ENCODE measurements at regions not wholly inside any gene's neighbourhood (a gene's known extent, or its start where the extent isn't known, plus 50 kb on each side); places are given as distances from the start of the nearest gene placed in this dataset.

DNA sequence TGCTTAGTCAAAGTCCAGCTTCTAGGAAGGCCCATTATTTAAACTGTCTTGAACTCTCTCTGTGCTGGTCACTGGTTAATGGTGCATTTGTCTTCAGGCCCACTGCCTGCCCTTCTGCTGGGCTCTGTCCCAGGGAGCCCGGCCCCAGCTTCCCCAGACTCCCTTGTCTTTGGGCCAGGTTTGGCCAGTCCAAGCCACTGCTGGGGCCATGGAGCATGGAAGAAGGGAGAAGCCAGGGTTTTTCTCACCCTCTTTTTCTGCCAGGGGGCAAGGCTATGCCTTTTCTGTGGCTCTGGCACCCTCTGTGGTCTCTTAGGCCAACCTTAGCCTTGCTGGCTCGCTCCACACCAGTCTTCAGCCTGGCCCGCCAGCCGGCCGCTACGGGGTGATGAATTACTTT, 390.0 kb upstream of the SULF2 start:
- no peak for DNase-seq (ENCODE audit: low read depth, low spot score)
- no peak overlapping the region for H3K4me3 ChIP-seq (ENCODE audit: low read depth, low read length)
- in situ Hi-C loops (cut with HindIII; ENCODE audit: low sequenced_read_pairs) = no loop called here
- TF ChIP-seq, protein P1, sequence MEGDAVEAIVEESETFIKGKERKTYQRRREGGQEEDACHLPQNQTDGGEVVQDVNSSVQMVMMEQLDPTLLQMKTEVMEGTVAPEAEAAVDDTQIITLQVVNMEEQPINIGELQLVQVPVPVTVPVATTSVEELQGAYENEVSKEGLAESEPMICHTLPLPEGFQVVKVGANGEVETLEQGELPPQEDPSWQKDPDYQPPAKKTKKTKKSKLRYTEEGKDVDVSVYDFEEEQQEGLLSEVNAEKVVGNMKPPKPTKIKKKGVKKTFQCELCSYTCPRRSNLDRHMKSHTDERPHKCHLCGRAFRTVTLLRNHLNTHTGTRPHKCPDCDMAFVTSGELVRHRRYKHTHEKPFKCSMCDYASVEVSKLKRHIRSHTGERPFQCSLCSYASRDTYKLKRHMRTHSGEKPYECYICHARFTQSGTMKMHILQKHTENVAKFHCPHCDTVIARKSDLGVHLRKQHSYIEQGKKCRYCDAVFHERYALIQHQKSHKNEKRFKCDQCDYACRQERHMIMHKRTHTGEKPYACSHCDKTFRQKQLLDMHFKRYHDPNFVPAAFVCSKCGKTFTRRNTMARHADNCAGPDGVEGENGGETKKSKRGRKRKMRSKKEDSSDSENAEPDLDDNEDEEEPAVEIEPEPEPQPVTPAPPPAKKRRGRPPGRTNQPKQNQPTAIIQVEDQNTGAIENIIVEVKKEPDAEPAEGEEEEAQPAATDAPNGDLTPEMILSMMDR (IDR thresholded peaks at IDR 0.05; ENCODE audit: low read depth, low read length) = no peak

DNA sequence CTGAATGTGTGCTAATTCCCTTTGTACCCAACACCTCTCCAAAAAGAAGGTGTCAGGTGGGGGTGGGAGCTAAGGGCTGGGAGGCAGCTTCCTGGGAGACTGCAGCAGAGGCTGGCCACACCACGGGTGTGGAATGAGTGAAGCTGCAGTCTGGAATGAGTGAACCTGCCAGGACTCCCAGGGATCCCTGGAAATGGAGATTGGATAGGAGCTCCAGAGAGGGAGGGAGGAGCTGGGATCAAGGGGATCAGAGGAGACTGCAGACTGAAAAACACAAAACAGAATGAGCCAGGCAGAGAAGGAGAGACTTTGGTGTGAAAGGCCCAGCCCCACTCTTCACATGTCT, 387.0 kb upstream of the SULF2 start:
- no peak for DNase-seq (ENCODE audit: low read depth, low spot score)
- in situ Hi-C loops (cut with HindIII; ENCODE audit: low sequenced_read_pairs) = no loop called here
- H3K4me3 ChIP-seq (ENCODE audit: low read depth, low read length) = no peak overlapping the region
- TF ChIP-seq, protein P1 (IDR thresholded peaks at IDR 0.05; ENCODE audit: low read depth, low read length) = no peak

DNA sequence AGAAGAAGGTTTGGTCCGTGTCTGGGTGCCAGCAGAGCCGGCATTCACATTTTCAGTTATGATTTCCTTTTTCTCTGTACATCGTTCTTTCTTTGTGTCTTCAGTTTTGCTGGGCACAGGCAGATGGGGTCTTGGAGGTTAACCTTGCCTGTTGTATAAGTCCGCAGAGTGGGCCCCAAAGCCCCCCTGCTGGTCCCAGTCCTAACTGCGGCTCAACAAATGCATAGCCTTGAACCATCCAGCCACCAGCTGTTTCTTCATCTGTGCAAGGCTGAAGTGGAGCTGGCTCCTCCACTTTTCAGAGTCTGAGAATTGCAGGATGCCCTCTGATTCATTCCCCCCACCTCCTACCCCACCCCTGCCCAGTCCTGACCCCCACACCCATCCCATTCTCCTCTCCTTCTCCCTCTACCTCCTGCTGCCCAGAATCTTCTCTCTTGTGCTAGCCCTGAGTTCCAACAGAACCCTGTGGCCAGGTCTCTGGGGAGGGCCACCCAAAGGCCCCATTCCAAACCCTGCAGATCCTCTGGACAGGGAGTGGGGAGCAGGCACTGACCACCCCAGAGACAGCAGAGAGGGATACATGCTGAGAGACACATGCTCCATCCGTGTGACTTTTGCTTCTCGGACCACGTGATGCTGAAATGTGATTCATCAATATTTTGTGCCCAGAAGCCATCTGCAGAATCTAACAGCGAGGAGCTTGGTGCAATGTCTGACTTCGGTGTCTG, 386.5 kb upstream of the SULF2 start:
- in situ Hi-C loops (cut with HindIII; ENCODE audit: low sequenced_read_pairs) = no loop called here
- DNase-seq (ENCODE audit: low read depth, low spot score) = no peak
- TF ChIP-seq, protein P1 (IDR thresholded peaks at IDR 0.05; ENCODE audit: low read depth, low read length) = no peak
- H3K4me3 ChIP-seq (ENCODE audit: low read depth, low read length) = no peak overlapping the region

DNA sequence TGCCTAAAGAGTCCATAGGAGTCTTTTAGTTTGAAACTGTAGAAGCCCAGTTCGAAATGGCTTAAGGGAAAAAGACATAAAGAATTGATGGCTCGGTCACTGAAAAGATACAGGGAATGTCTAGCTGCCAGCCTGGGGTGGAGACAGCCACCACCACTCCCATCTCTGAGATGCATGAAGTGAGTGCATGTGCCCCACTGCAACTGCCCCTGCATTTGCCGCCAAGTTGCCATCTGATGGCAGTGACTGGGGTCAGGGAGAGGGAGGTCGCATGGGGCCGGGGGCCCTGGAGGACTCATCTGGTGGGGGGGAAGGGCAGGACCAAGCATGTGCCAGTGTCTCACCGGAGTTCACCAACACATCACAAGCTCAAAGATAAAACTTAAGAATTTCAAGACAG, 385.8 kb upstream of the SULF2 start:
- TF ChIP-seq, protein P1 (IDR thresholded peaks at IDR 0.05; ENCODE audit: low read depth, low read length) = no peak
- in situ Hi-C loops (cut with HindIII; ENCODE audit: low sequenced_read_pairs) = no loop called here
- DNase-seq (ENCODE audit: low read depth, low spot score) = no peak
- H3K4me3 ChIP-seq (ENCODE audit: low read depth, low read length) = no peak overlapping the region

DNA sequence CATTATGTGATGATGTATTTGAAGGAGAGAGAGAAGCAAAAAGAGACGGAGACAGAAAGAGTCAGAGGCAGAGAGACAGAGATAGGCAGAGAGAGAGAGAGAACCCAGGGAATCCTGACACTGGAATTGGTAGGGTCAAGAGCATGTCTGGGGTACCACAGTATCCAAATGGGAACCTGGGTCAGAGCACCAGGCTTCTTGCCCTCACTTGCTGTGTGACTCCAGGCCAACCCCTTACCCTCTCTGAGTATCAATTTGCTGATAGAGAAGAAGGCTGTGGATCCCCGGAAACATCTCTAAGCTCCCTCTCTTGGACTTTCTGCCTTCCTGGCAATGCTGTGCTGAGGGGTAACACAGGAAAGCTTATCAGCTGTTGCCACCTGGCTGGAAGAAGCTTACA, 385.3 kb upstream of the SULF2 start:
- TF ChIP-seq, protein P1 (IDR thresholded peaks at IDR 0.05; ENCODE audit: low read depth, low read length) = no peak
- in situ Hi-C loops (cut with HindIII; ENCODE audit: low sequenced_read_pairs) = no loop called here
- no peak for DNase-seq (ENCODE audit: low read depth, low spot score)
- H3K4me3 ChIP-seq (ENCODE audit: low read depth, low read length) = no peak overlapping the region

DNA sequence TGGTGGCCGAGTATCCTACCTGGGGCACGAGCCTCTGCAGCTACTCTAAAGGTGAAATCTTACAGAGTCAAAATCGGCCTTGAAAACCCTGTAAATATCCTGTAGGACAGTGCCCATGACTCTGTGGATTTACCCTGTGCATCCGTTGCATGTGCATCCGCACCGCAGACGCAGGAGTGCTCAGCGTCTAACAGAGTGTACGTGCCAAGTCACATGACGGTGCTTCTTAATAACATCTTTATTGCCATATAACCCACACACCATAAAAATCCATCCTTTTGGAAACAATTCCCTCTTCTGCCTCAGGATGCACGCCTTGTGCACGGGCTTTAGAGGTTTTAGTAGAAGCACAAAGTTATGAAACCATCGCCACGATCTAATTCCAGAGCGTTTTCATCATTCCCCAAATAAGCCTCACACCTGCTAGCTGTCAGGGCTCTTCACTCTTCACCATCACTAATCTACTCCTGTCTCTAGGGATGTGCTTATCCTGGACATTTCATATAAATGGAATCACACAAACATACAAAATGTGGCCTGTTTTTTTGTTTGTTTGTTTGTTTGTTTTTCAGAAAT, 384.5 kb upstream of the SULF2 start:
- TF ChIP-seq, protein P1 (IDR thresholded peaks at IDR 0.05; ENCODE audit: low read depth, low read length) = no peak
- in situ Hi-C loops (cut with HindIII; ENCODE audit: low sequenced_read_pairs) = no loop called here
- DNase-seq (ENCODE audit: low read depth, low spot score) = no peak
- no peak overlapping the region for H3K4me3 ChIP-seq (ENCODE audit: low read depth, low read length)
